K562 (cell line): ENCODE measurements at regions not wholly inside any gene's neighbourhood (a gene's known extent, or its start where the extent isn't known, plus 50 kb on each side); places are given as distances from the start of the nearest gene placed in this dataset.

ENCODE experiments used
- ATAC-seq: fragments of 200-7000 bp; cut with Tn5 transposase; 3 replicates; pipeline ENCODE4 v1.9.1; 2020; ENCODE audit warnings: moderate library complexity
- BruUV-seq: library from RNA; stranded (reverse); fragments of 400-500 nt; replicated peaks from 2 replicates; lab custom pipeline; 2021; lab: Mats Ljungman, UMichigan
- CTCF ChIA-PET: fragments of 300-600 bp; formaldehyde crosslinking; extraction: SDS; loops from one replicate; lab custom pipeline; 2021; ENCODE audit warnings: low intra/inter-chr PET ratio; lab: Yijun Ruan, JAX
- POLR2A ChIA-PET: fragments of 300-600, 350-650 bp; sonication (Branson Sonifier 250); formaldehyde crosslinking; extraction: SDS; loops from one replicate; lab custom pipeline; 2021; ENCODE audit warnings: antibody characterized with exemption, inconsistent platforms; lab: Yijun Ruan, JAX
- DNase-seq, 4 experiments: peaks; one replicate each; pipeline versions ENCODE4 v3.0.0 to v3.0.0-alpha.2; 2011 to 2018; ENCODE audit warnings: low spot score in 3 of 4, mixed read lengths in 3 of 4; ENCODE audit errors: extremely low read depth in 1 of 4
- FAIRE-seq: peaks from 2 replicates; lab custom pipeline; 2011; peaks lifted over from hg19 to GRCh38; lab: Jason Lieb, UNC
- H2AFZ ChIP-seq: 2 replicates; pipeline ENCODE4 v1.6.0; 2011; ENCODE audit warnings: low read depth, low read length, control low read depth, inconsistent platforms
- H3K27ac ChIP-seq: fragments of 200-600 bp; 3 replicates; pipeline ENCODE4 v1.8.0; 2011; ENCODE audit warnings: low read depth, mild to moderate bottlenecking, control low read depth, inconsistent platforms, low read length, moderate library complexity, mixed read lengths; ENCODE audit errors: extremely low read depth
- H3K27me3 ChIP-seq, 2 experiments: fragments of 300-600 bp in 1 of 2; 2 replicates in 1 of 2; 3 replicates in 1 of 2; pipeline versions ENCODE4 v1.6.0 to v1.8.0; 2011; ENCODE audit warnings: inconsistent platforms in 2 of 2, low read length in 2 of 2, mild to moderate bottlenecking in 1 of 2, mixed read lengths in 1 of 2, moderate library complexity in 1 of 2; ENCODE audit not compliant: control insufficient read depth in 2 of 2, insufficient read depth in 2 of 2
- H3K36me3 ChIP-seq: fragments of 300-600 bp; 3 replicates; pipeline ENCODE4 v1.8.0; 2011; ENCODE audit warnings: mild to moderate bottlenecking, low read length, inconsistent platforms; ENCODE audit not compliant: control insufficient read depth, insufficient read depth
- H3K4me1 ChIP-seq, 2 experiments: fragments of 200-600 bp in 1 of 2; replicated peaks in 1 of 2; 2 replicates in 1 of 2; 3 replicates in 1 of 2; pipeline versions ENCODE4 v1.5.1 to v1.8.0; 2011; ENCODE audit warnings: inconsistent platforms in 2 of 2, low read length in 2 of 2, mild to moderate bottlenecking in 1 of 2, mixed read lengths in 1 of 2, moderate library complexity in 1 of 2; ENCODE audit not compliant: control insufficient read depth in 2 of 2, insufficient read depth in 2 of 2
- H3K4me2 ChIP-seq: 2 replicates; pipeline ENCODE4 v1.6.1; 2011; ENCODE audit warnings: low read length, control low read depth, inconsistent platforms, mixed read lengths; ENCODE audit not compliant: insufficient read depth
- H3K4me3 ChIP-seq: fragments of 200-600 bp; sonication (generic), shearing (Covaris generic); 2 replicates; pipeline ENCODE4 v1.5.1; 2016; ENCODE audit warnings: control low read depth, inconsistent platforms
- H3K79me2 ChIP-seq: fragments of 200-600 bp; 3 replicates; pipeline ENCODE4 v1.8.0; 2011; ENCODE audit warnings: low read length, inconsistent platforms; ENCODE audit not compliant: control insufficient read depth, insufficient read depth
- H3K9ac ChIP-seq, 2 experiments: 2 replicates each; pipeline versions ENCODE4 v1.6.0 to v1.6.1; 2011; ENCODE audit warnings: low read depth in 2 of 2, low read length in 2 of 2, control low read depth in 1 of 2, inconsistent platforms in 1 of 2, mild to moderate bottlenecking in 1 of 2, mixed read lengths in 1 of 2; ENCODE audit not compliant: insufficient read depth in 1 of 2
- H3K9me1 ChIP-seq: one replicate; pipeline ENCODE4 v1.6.0; 2011; ENCODE audit warnings: inconsistent platforms, mild to moderate bottlenecking, low read length, moderate library complexity; ENCODE audit not compliant: control insufficient read depth, insufficient read depth
- H3K9me3 ChIP-seq: replicated peaks from 2 replicates; pipeline ENCODE4 v1.5.1; 2011; ENCODE audit warnings: low read depth, low read length, inconsistent platforms; ENCODE audit not compliant: control insufficient read depth, insufficient read depth
- H4K20me1 ChIP-seq: replicated peaks from 2 replicates; pipeline ENCODE4 v1.6.1; 2011; ENCODE audit warnings: low read length, inconsistent platforms, mixed read lengths; ENCODE audit not compliant: control insufficient read depth, insufficient read depth
- CEBPG ChIP-seq, 3 experiments: fragments of 200-800 bp in 1 of 3; sonication (Bioruptor generic) in 1 of 3; sonication (generic) in 1 of 3; formaldehyde crosslinking in 1 of 3; IDR thresholded peaks in 2 of 3; conservative IDR thresholded peaks in 1 of 3; 2 replicates each; pipeline versions ENCODE4 v1.6.1 to v1.8.0; 2016 to 2022; ENCODE audit warnings: missing compliant biosample characterization in 2 of 3, missing genetic modification characterization in 2 of 3, mild to moderate bottlenecking in 1 of 3, missing genetic modification reagents in 1 of 3
- HMBOX1 ChIP-seq: sonication (generic); IDR thresholded peaks from 2 replicates; pipeline ENCODE4 v1.6.1; 2016
- MTA3 ChIP-seq: fragments of 450-650 bp; formaldehyde crosslinking; IDR thresholded peaks from 2 replicates; pipeline ENCODE4 v1.6.1; 2017; ENCODE audit warnings: mild to moderate bottlenecking, borderline replicate concordance
- MXI1 ChIP-seq: IDR thresholded peaks from 2 replicates; pipeline ENCODE4 v1.6.1; 2011; ENCODE audit warnings: low read depth, mild to moderate bottlenecking, improper control_type of control experiment, low read length
- MYNN ChIP-seq, 2 experiments: sonication (generic); formaldehyde crosslinking in 1 of 2; IDR thresholded peaks; 2 replicates each; pipeline versions ENCODE4 v1.5.0 to v1.6.1; 2016 to 2020; ENCODE audit warnings: antibody characterized with exemption in 1 of 2, missing genetic modification reagents in 1 of 2
- NFE2 ChIP-seq: IDR thresholded peaks from 2 replicates; pipeline ENCODE4 v1.6.1; 2014; ENCODE audit warnings: antibody characterized with exemption, low read depth
- TCF3 ChIP-seq: sonication (generic); formaldehyde crosslinking; IDR thresholded peaks from 2 replicates; pipeline ENCODE4 v1.4.0; 2020; ENCODE audit warnings: mild to moderate bottlenecking, missing genetic modification reagents
- ZNF639 ChIP-seq, 2 experiments: fragments of 200-800 bp in 1 of 2; sonication (Bioruptor generic) in 1 of 2; sonication (generic) in 1 of 2; formaldehyde crosslinking in 1 of 2; IDR thresholded peaks in 1 of 2; conservative IDR thresholded peaks in 1 of 2; 2 replicates each; pipeline versions ENCODE4 v1.5.0 to v1.6.1; 2016 to 2020; ENCODE audit warnings: missing compliant biosample characterization in 1 of 2, missing genetic modification characterization in 1 of 2, missing genetic modification reagents in 1 of 2
- WGBS: fragments of 100-300 bp; shearing (Covaris generic); methylation state at CpG from one replicate; pipeline ENCODE4 v1.1.6; 2016; ENCODE audit warnings: low coverage, mixed read lengths; ENCODE audit not compliant: insufficient coverage; ENCODE audit errors: missing lambda C conversion rate; 5-methylcytosine and 5-hydroxymethylcytosine counted together
- in situ Hi-C: fragments of 300-500 bp; cut with MboI; formaldehyde crosslinking; loops from 4 replicates; pipeline ENCODE4 v1.15.0; 2018; ENCODE audit warnings: inconsistent platforms, mixed read lengths
- intact Hi-C: fragments of 100-400 bp; cut with micrococcal nuclease; formaldehyde crosslinking; loops from 2 replicates; pipeline ENCODE4 v1.14.2; 2022
- TF ChIP-seq, protein P1 (sequence below), 2 experiments: fragments of 450-650 bp; IDR thresholded peaks; 2 replicates each; pipeline ENCODE4 v1.6.1; 2016; ENCODE audit warnings: mild to moderate bottlenecking in 2 of 2, borderline replicate concordance in 1 of 2, low read depth in 1 of 2, moderate library complexity in 1 of 2

- Histone ChIP-seq H3K9me3 (no peaks in the 10 kb centered on the region), H3K9ac (no peak overlapping the region), H3K27ac (no peak overlapping the region), H3K4me1 (no peaks in the 10 kb centered on the region), H3K79me2 (no peaks in the 10 kb centered on the region), H3K27me3 (peaks cover 0 to 5% of the 10 kb centered on the region in 2 experiments; a peak in 1 of 5 replicates), H3K4me3 (no peak overlapping the region), H2AFZ (no peak overlapping the region), H3K9me1 (no peaks in the 10 kb centered on the region), H4K20me1 (0 out of 2 replicates have a peak, but pooled peaks cover 3% of the 10 kb centered on the region), H3K4me2 (no peak overlapping the region), H3K36me3 (no peaks in the 10 kb centered on the region)
- in situ Hi-C loops (no loop called here), intact Hi-C loops (no loop called here)
- 5% methylated on average over 4 of the region's 4 CpGs for WGBS
- ChIA-PET CTCF (no interaction called here), POLR2A (interaction anchor here (0.6 kb wide), 1 partner anchor 1468 kb away, joined by 5 read pairs; no protein-coding TSS in a partner anchor)
- no peak for DNase-seq
- FAIRE-seq = no peak
- BruUV-seq = no TSS peak
- ATAC-seq = no peak
- TF ChIP-seq MYNN (IDR thresholded peaks at IDR 0.05) = no peak
- TF ChIP-seq MYNN (CRISPR knock-in tag; IDR thresholded peaks at IDR 0.05) = no peak
- no peak for TF ChIP-seq TCF3 (CRISPR knock-in tag)
- TF ChIP-seq HMBOX1 = no peak
- no peak for TF ChIP-seq MXI1
- no peak for TF ChIP-seq MTA3
- TF ChIP-seq, protein P1, sequence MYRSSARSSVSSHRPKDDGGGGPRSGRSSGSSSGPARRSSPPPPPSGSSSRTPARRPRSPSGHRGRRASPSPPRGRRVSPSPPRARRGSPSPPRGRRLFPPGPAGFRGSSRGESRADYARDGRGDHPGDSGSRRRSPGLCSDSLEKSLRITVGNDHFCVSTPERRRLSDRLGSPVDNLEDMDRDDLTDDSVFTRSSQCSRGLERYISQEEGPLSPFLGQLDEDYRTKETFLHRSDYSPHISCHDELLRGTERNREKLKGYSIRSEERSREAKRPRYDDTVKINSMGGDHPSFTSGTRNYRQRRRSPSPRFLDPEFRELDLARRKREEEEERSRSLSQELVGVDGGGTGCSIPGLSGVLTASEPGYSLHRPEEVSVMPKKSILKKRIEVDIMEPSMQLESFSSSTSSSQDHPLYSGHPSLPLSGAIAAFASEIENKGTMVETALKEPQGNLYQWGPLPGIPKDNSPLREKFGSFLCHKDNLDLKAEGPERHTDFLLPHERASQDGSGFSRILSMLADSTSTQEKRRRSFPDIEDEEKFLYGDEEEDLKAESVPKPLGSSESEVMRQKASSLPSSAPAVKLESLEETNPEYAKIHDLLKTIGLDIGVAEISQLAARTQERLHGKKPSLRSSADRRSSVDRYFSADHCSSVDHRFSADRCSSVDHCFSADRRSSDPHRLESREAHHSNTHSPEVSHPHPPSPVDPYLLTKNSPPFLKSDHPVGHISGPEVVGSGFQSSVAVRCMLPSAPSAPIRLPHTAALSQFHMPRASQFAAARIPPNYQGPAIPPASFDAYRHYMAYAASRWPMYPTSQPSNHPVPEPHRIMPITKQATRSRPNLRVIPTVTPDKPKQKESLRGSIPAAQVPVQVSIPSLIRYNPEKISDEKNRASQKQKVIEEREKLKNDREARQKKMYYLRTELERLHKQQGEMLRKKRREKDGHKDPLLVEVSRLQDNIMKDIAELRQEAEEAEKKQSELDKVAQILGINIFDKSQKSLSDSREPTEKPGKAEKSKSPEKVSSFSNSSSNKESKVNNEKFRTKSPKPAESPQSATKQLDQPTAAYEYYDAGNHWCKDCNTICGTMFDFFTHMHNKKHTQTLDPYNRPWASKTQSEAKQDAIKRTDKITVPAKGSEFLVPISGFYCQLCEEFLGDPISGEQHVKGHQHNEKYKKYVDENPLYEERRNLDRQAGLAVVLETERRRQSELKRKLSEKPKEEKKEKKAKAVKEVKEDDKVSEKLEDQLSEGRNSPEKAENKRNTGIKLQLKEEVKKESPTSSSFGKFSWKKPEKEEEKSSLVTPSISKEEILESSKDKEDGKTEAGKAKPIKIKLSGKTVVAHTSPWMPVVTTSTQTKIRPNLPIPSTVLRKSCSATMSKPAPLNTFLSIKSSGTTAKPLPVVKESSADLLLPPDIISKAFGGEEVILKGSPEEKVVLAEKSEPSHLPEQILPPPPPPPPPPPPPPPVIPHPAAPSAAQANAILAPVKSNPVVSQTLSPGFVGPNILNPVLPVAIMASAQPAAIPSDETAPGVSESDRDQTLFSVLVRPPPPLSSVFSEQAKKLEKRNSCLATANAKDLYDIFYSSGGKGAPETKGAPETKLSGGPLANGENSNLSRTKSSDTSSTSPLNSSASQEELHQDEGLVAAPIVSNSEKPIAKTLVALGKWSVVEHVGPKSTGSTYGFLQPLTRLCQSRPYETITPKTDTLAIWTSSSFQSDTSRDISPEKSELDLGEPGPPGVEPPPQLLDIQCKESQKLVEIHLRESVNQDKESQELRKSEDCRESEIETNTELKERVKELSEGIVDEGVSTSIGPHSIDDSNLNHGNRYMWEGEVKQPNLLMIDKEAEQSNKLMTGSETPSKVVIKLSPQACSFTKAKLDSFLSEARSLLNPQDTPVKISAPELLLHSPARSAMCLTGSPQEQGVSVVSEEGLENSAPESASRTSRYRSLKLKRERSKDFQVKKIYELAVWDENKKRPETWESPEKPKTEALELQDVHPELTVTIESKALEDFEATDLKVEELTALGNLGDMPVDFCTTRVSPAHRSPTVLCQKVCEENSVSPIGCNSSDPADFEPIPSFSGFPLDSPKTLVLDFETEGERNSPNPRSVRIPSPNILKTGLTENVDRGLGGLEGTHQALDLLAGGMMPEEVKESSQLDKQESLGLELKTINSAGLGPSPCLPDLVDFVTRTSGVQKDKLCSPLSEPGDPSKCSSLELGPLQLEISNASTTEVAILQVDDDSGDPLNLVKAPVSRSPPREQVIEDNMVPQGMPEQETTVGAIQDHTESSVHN (IDR thresholded peaks at IDR 0.05; ENCODE audit: borderline replicate concordance in 1 of 2, low read depth in 1 of 2) = no peak
- TF ChIP-seq NFE2 = no peak
- no peak for TF ChIP-seq CEBPG (CRISPR knock-in tag; IDR thresholded peaks at IDR 0.05)
- TF ChIP-seq CEBPG (tag; conservative IDR thresholded peaks at IDR 0.05 in 1 of 2, IDR thresholded peaks at IDR 0.05 in 1 of 2) = no peak
- no peak for TF ChIP-seq ZNF639 (CRISPR knock-in tag; conservative IDR thresholded peaks at IDR 0.05 in 1 of 2, IDR thresholded peaks at IDR 0.05 in 1 of 2)
Observed at GRCh38 chr9:108724122-108724521, 131.7 kb downstream of the ACTL7B start.
